SIG-M5 treated with dmso at 0.1 percent for 504 hours (cell line): ENCODE measurements at regions not wholly inside any gene's neighbourhood (a gene's known extent, or its start where the extent isn't known, plus 50 kb on each side); places are given as distances from the start of the nearest gene placed in this dataset.

Source experiments
- DNase-seq: peaks from one replicate; lab custom pipeline; 2025; ENCODE audit not compliant: unreplicated experiment; lab: John Stamatoyannopoulos, UW

GRCh38 chr5:8611067-8611466, 742.1 kb downstream of the MTRR start:
- DNase-seq = no peak

- DNase-seq = no peak
Observed at GRCh38 chr5:8613078-8613685, 744.2 kb downstream of the MTRR start.

- DNase-seq = no peak
Observed at GRCh38 chr5:8615142-8615858, 746.4 kb downstream of the MTRR start.

DNA sequence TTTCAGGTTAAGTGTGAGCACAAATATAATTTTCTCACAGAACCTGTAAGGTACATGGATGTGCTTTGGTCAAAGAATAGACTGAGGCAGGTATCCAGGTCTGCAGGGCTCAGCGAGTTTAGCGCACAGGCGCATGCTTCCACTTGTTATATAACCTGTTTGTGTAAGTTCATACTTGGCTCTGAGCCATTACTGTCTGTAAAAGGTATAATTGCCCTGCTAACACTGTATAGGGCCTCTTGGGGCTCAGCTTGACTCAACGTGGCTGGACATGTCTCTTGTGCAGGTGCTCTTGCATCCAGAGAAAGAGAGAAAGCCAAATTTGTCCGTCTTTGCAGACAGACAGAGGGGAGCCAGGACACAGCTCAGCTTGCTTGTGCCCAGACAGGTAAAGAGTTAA, 759.6 kb downstream of the MTRR start:
- DNase-seq = no peak

DNA sequence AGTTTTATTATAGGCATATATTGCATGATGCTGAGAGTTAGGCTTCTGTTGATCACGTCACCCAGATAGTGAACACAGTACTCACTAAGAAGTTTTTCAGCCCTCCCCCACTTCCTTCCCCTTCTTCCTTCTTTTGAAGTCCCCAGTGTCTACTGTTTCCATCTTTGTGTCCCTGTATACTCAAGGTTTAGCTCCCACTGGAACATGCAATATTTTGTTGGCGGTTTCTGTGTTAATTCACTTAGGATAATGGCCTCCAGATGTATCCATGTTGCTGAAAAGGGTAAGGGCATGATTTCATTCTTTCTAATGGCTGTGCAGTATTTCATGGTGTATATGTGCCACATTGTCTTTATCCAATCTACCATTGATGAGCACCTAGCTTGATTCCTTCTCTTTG, 764.3 kb downstream of the MTRR start:
- DNase-seq = no peak

DNA sequence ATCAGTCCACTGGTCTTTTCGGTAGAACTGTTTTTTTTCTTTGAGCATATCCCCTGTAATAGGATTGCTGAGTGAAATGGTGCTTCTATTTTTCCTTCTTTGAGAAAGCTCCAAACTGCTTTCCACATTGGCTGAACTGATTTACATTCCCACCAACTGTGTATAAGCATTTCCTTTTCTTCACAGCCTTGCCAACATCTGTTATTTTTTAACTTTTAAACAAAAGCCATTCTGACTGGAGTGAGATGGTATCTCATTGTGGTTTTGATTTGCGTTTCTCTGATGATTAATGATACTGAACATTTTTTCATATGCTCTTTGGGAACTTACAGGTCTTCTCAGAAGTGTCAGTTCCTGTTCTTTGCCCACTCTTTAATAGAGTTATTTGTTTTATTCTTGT, 764.7 kb downstream of the MTRR start:
- DNase-seq = no peak

DNA sequence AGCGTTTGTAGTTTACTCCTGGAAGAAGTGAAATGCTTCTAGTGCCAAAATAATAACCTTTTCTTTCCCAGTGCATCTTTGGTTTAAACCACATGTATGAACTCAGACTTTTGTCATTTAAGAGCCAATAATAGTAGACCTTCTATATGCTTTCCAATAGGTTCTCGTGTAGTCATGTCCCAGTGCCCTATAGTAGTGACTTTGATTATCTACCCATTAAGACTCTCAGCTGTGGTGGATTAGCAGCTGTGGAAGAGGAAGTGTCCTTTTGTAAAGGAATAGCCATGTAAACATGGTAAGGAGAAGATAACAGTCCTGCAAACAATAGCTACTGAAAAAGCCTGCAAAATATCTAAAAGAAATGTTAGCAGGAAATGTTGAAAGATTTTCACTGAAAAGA, 765.3 kb downstream of the MTRR start:
- DNase-seq = no peak

DNA sequence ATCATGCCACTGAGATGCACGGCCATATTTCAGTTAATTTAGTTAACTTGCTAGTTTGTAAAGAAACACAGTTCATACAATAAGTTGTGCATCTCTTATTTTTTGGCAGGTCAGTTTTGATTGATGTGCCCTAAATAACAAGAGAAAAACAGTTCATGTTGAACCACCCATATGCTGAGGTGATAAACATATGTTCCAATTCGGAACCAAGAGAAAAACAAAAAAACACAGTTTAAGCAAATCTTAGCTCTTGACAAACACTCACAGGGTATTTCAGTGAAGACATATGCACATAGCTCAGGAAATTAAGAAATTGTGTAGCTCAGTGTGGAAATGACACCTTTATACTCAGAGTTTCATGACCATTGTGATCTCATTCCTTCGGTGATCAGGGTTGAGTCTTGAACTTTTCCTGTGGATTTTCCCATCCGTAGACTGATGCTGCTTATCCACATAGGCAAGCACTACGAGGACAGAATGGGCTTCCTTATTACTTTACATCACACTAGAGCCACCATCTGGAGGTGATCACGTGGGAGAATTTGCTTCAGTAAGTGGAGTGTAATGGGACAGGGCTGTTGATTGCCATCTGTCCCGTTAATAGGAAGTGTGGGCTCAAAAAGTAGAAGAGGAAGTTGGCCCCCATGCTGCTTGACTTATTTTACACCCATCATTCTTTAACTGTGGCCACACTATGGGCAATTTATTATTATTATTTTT, 773.0 kb downstream of the MTRR start:
- DNase-seq = no peak

DNA sequence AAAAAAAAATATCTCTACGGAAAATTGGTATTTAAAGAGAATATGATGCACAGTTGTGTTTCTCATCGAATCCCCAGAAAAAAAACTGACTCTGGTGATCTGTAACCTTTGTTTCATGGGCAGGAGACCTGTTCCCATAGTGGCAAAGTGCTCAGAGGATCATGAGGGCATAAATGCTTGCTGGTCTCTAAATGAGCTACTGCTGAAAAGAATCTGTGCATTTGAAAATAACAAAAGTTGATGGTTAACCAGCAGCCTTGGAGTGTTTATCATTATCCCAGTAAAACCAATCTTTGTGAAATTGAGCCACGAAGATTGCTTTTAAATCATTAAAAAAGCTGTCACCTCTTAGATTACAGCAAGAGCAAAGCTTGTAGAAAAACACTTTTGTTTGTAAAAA, 775.4 kb downstream of the MTRR start:
- DNase-seq = no peak

DNA sequence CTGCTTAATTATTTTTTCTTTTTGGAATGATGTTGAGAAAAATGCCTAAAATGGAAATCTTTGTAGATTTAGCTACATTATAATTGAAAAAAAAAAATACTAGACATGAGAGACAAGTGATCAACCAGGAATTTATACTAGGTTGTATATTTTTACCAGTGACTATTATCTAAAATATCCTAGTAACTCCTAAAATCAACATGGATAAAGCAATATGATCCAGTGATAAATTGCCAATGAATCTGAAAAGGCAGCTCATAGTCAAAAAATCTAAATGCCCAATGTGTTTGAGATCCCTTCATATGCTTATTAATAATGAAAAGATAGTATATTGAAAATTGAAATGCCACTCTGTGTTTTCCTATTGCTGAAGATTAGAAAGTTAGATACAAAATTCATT, 778.2 kb downstream of the MTRR start:
- no peak for DNase-seq

- no peak for DNase-seq
Observed at GRCh38 chr5:8650186-8650585, 781.2 kb downstream of the MTRR start.

- DNase-seq = no peak
Observed at GRCh38 chr5:8660133-8660893, 791.4 kb downstream of the MTRR start.

DNA sequence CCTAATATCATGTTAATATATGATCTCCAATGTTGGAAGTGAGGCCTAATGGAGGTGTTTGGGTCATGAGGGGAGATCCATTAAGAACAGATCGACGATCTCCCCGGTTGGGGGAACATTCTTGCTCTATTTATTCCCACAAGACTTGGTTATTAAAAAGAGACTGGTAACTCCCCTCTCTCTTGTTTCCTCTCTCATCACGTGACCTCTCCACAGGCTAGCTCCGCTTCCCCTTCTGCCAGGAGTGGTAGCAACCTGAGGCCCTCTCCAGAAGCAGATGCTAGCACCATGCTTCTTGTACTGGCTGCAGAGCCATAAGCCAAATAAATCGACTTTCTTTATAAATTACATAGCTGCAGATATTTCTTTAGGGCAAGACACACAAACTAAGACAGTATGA, 794.4 kb downstream of the MTRR start:
- DNase-seq = no peak

- DNase-seq = no peak
Observed at GRCh38 chr5:8675182-8675581, 806.2 kb downstream of the MTRR start.

DNA sequence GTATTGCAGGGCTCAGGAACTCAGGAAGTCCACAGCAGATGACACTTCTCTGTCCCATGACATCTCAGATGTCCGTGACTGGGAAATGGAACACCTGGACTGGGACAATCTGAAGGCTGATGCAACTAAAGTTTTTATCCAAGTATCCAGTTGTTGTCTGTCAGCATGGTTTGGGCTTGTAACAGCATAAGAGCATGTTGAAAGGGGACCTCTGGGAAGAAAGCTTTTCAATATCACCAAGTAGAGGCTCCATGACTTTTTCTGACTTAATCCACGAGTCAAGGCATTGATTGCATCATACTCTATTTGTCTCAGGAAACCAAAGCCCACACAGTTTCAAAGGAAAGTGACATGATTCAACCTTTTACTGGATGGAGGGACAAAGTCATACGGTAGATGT, 807.7 kb downstream of the MTRR start:
- DNase-seq = no peak

GRCh38 chr5:8682381-8682780, 813.4 kb downstream of the MTRR start:
- no peak for DNase-seq

- DNase-seq = no peak
Observed at GRCh38 chr5:8683496-8683895, 814.5 kb downstream of the MTRR start.

GRCh38 chr5:8685704-8686103, 816.8 kb downstream of the MTRR start:
- DNase-seq = no peak

GRCh38 chr5:8686707-8687106, 817.8 kb downstream of the MTRR start:
- no peak for DNase-seq

GRCh38 chr5:8689773-8690172, 820.8 kb downstream of the MTRR start:
- no peak for DNase-seq

- DNase-seq = no peak
Observed at GRCh38 chr5:8691221-8691620, 822.3 kb downstream of the MTRR start.
